Right lobe of liver (tissue), 4 donors: ENCODE measurements at regions not wholly inside any gene's neighbourhood (a gene's known extent, or its start where the extent isn't known, plus 50 kb on each side); places are given as distances from the start of the nearest gene placed in this dataset.

Experiments used
- POLR2A ChIP-seq: fragments of 450-650 bp; IDR thresholded peaks from one replicate; pipeline ENCODE4 v1.6.1; 2017; ENCODE audit warnings: antibody characterized with exemption, mild to moderate bottlenecking
- TF ChIP-seq, protein P1 (sequence below), 4 donors: fragments of 200-600 bp in 3 of 4; fragments of 450-650 bp in 1 of 4; IDR thresholded peaks; one replicate each; pipeline versions ENCODE4 v1.5.1 to v1.8.0; 2016 to 2022; ENCODE audit warnings: antibody characterized with exemption in 4 of 4, mild to moderate bottlenecking in 2 of 4
- donor health status: DM: no; HTN: no; CAD: no.
- donor health status: DM: no; HTN: no; CAD: no.
- donor health status: DM: no; HTN: yes; CAD: no.

DNA sequence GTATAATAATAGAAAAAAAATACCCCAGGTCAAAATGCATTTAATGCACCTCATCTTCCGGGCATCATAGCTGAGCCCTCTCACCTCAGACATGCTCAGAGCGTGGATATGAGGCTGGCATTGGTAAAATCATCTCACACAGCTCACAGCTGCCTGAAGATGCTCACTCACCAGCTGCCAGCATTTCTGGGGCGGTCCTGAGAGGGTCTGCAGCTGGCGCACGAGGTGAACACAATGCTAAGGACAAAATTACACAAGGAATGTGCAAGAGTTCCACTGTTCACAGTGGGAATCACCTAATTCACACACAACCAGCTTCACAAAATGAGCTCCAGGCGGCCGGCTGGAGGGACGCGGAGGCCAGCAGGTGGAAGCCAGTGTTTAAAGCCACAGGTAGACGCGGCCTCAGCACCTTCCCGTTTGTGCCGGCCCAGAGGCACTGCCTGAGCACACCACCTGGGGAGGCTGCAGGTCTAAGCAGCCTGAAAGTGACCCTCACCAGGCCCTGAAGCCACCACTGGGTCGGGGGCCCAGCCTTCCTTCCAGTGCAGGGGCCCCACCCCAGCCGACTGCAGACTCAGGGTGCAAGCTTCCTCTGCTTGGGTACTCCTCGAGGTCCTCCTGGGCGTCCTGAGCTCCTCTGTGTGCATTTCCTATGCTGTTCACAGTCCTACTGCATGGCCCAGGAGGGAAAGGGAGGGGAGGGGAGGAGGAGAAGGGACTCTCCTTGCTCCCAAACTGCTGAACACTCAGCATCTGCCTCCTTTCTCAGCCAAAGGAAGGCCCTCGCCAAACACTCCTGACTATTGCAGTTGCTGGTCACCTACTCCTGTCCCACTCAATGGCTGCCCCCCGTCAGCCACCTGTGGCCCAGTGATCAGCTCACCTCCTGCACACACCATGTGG is 61.2 kb upstream of the FAM20C start:
- TF ChIP-seq, protein P1, sequence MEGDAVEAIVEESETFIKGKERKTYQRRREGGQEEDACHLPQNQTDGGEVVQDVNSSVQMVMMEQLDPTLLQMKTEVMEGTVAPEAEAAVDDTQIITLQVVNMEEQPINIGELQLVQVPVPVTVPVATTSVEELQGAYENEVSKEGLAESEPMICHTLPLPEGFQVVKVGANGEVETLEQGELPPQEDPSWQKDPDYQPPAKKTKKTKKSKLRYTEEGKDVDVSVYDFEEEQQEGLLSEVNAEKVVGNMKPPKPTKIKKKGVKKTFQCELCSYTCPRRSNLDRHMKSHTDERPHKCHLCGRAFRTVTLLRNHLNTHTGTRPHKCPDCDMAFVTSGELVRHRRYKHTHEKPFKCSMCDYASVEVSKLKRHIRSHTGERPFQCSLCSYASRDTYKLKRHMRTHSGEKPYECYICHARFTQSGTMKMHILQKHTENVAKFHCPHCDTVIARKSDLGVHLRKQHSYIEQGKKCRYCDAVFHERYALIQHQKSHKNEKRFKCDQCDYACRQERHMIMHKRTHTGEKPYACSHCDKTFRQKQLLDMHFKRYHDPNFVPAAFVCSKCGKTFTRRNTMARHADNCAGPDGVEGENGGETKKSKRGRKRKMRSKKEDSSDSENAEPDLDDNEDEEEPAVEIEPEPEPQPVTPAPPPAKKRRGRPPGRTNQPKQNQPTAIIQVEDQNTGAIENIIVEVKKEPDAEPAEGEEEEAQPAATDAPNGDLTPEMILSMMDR (IDR thresholded peaks at IDR 0.05) = no peak
- no peak for TF ChIP-seq POLR2A
